Gastrocnemius medialis (tissue), 4 donors: ENCODE measurements at regions not wholly inside any gene's neighbourhood (a gene's known extent, or its start where the extent isn't known, plus 50 kb on each side); places are given as distances from the start of the nearest gene placed in this dataset.

Experiments
- ATAC-seq, 2 donors: fragments of 150-250 bp; one replicate each; pipeline ENCODE4 v1.9.1; 2016
- DNase-seq, 2 donors: peaks; one replicate each; pipeline ENCODE4 v3.0.0-alpha.2; 2019
- H3K27ac ChIP-seq, 4 donors: fragments of 200-600 bp; sonication (generic); 1 replicate in 1 of 4; 2 replicates in 3 of 4; pipeline ENCODE4 v1.5.1; 2016 to 2018; ENCODE audit warnings: mild to moderate bottlenecking in 2 of 4, moderate library complexity in 1 of 4
- H3K27me3 ChIP-seq, 3 donors: fragments of 200-600 bp; sonication (generic) in 2 of 3; 1 replicate in 1 of 3; 2 replicates in 2 of 3; pipeline versions ENCODE4 v1.5.1 to v1.6.0; 2016 to 2019; ENCODE audit warnings: mild to moderate bottlenecking in 1 of 3, moderate library complexity in 1 of 3
- H3K36me3 ChIP-seq, 2 donors: fragments of 200-600 bp; sonication (generic) in 1 of 2; one replicate each; pipeline ENCODE4 v1.5.1; 2017 to 2018
- H3K4me1 ChIP-seq, 2 donors: fragments of 200-600 bp; sonication (generic) in 1 of 2; one replicate each; pipeline ENCODE4 v1.5.1; 2016 to 2017; ENCODE audit warnings: mild to moderate bottlenecking in 2 of 2
- H3K4me3 ChIP-seq, 4 donors: fragments of 200-600 bp; sonication (generic) in 3 of 4; 1 replicate in 1 of 4; 2 replicates in 3 of 4; pipeline ENCODE4 v1.5.1; 2016 to 2019; ENCODE audit warnings: mild to moderate bottlenecking in 2 of 4
- H3K9me3 ChIP-seq, 3 donors: fragments of 200-600 bp; sonication (generic) in 2 of 3; 1 replicate in 1 of 3; 2 replicates in 2 of 3; pipeline ENCODE4 v1.5.1; 2016 to 2019
- CTCF ChIP-seq, 5 experiments: fragments of 450-650 bp in 3 of 5; fragments of 200-600 bp in 2 of 5; sonication (generic) in 2 of 5; IDR thresholded peaks in 4 of 5; conservative IDR thresholded peaks in 1 of 5; 1 replicate in 4 of 5; 2 replicates in 1 of 5; pipeline ENCODE4 v1.5.1; 2016 to 2019; ENCODE audit warnings: antibody characterized with exemption in 5 of 5, mild to moderate bottlenecking in 3 of 5, moderate library complexity in 3 of 5
- POLR2A ChIP-seq, 2 donors: fragments of 450-650 bp; IDR thresholded peaks; one replicate each; pipeline ENCODE4 v1.6.1; 2017; ENCODE audit warnings: antibody characterized with exemption in 2 of 2, mild to moderate bottlenecking in 2 of 2, moderate library complexity in 2 of 2
- in situ Hi-C, 4 donors: fragments of 200-750 bp; cut with MboI; loops; one replicate each; pipeline versions ENCODE4 v1.15.0 to v1.8.0; 2017; ENCODE audit warnings: low sequenced_read_pairs in 4 of 4
- intact Hi-C: fragments of 100-400 bp; cut with DNase I; formaldehyde crosslinking; loops from one replicate; pipeline ENCODE4 v1.15.1; 2023; ENCODE audit warnings: low total_unique reads

GRCh38 chr4:71187404-71188155, 151.2 kb upstream of the SLC4A4 start:
- DNase-seq: no peak
- Histone ChIP-seq H3K9me3 (no peaks in the 10 kb centered on the region), H3K4me3 (peak overlapping the region; percentile 71 to 81 (median 77)), H3K27ac (peak overlapping the region; percentile 74 to 82 (median 78)), H3K36me3 (no peaks in the 10 kb centered on the region), H3K27me3 (no peaks in the 10 kb centered on the region), H3K4me1 (peaks cover 8 to 10% of the 10 kb centered on the region in 2 donors)
- intact Hi-C loops: loop anchor here (10.0 kb wide), 2 partner anchors 113 to 193 kb away; partner anchors contain the start of gene DCK
- in situ Hi-C loops: loop anchor here in 1 of 4 donors (10.0 kb wide), 1 partner anchor 527 kb away; no protein-coding TSS in a partner anchor
- no peak for TF ChIP-seq CTCF (IDR thresholded peaks at IDR 0.05 in 4 of 5, conservative IDR thresholded peaks at IDR 0.05 in 1 of 5)
- TF ChIP-seq POLR2A (IDR thresholded peaks at IDR 0.05): no peak
- peak; percentile 37 to 53 for ATAC-seq

GRCh38 chr4:71188156-71188640, 150.6 kb upstream of the SLC4A4 start:
- peak overlapping the region; percentile 71 to 81 (median 77) for H3K4me3 ChIP-seq
- in situ Hi-C loops: loop anchor here in 1 of 4 donors (10.0 kb wide), 1 partner anchor 527 kb away; no protein-coding TSS in a partner anchor
- no peaks in the 10 kb centered on the region for H3K9me3 ChIP-seq
- peak overlapping the region in 2 of 4 donors; percentile 74 to 79 for H3K27ac ChIP-seq
- no peak for ATAC-seq
- H3K4me1 ChIP-seq: peaks cover 8 to 10% of the 10 kb centered on the region in 2 donors
- DNase-seq: no peak
- no peaks in the 10 kb centered on the region for H3K36me3 ChIP-seq
- TF ChIP-seq POLR2A (IDR thresholded peaks at IDR 0.05) (no peak), CTCF (IDR thresholded peaks at IDR 0.05 in 4 of 5, conservative IDR thresholded peaks at IDR 0.05 in 1 of 5) (no peak)
- intact Hi-C loops: loop anchor here (10.0 kb wide), 2 partner anchors 113 to 193 kb away; partner anchors contain the start of gene DCK
- no peaks in the 10 kb centered on the region for H3K27me3 ChIP-seq

- Histone ChIP-seq H3K4me3 (no peak overlapping the region), H3K36me3 (no peaks in the 10 kb centered on the region), H3K27ac (no peak overlapping the region), H3K4me1 (peaks cover 8 to 10% of the 10 kb centered on the region in 2 donors), H3K9me3 (no peaks in the 10 kb centered on the region), H3K27me3 (no peaks in the 10 kb centered on the region)
- intact Hi-C loops: loop anchor here (10.0 kb wide), 2 partner anchors 114 to 194 kb away; partner anchors contain the start of gene DCK
- in situ Hi-C loops: loop anchor here in 1 of 4 donors (10.0 kb wide), 1 partner anchor 526 kb away; no protein-coding TSS in a partner anchor
- ATAC-seq (no peak), DNase-seq (no peak)
- TF ChIP-seq CTCF (IDR thresholded peaks at IDR 0.05 in 4 of 5, conservative IDR thresholded peaks at IDR 0.05 in 1 of 5) (no peak), POLR2A (IDR thresholded peaks at IDR 0.05) (no peak)
Observed at GRCh38 chr4:71188951-71189350, 149.9 kb upstream of the SLC4A4 start.

- H3K4me1 ChIP-seq: peaks cover 3 to 10% of the 10 kb centered on the region in 2 donors
- H3K36me3 ChIP-seq: no peaks in the 10 kb centered on the region
- no peak for TF ChIP-seq POLR2A (IDR thresholded peaks at IDR 0.05)
- TF ChIP-seq CTCF (IDR thresholded peaks at IDR 0.05 in 4 of 5, conservative IDR thresholded peaks at IDR 0.05 in 1 of 5): no peak
- no peak overlapping the region for H3K4me3 ChIP-seq
- H3K27me3 ChIP-seq: no peaks in the 10 kb centered on the region
- H3K27ac ChIP-seq: no peak overlapping the region
- H3K9me3 ChIP-seq: no peaks in the 10 kb centered on the region
- no peak for ATAC-seq
- intact Hi-C loops (loop anchor here (10.0 kb wide), 2 partner anchors 115 to 195 kb away; partner anchors contain the start of gene DCK), in situ Hi-C loops (loop anchor here in 1 of 4 donors (10.0 kb wide), 1 partner anchor 525 kb away; no protein-coding TSS in a partner anchor)
- DNase-seq: no peak
Observed at GRCh38 chr4:71189471-71189870, 149.3 kb upstream of the SLC4A4 start.
